ENCODE measurements at regions not wholly inside any gene's neighbourhood (a gene's known extent, or its start where the extent isn't known, plus 50 kb on each side); places are given as distances from the start of the nearest gene placed in this dataset.

GRCh38 chr16:23005951-23006350 lies 143.3 kb downstream of the USP31 start:
- Histone ChIP-seq H3K27ac (ENCODE audit: control insufficient read depth, insufficient read depth, low read length) (no peak overlapping the region), H3K79me2 (ENCODE audit: control insufficient read depth, insufficient read depth, low read length) (no peaks in the 10 kb centered on the region), H3K9ac (ENCODE audit: control insufficient read depth, extremely low read depth, insufficient read depth, low read length) (no peak overlapping the region), H3K36me3 (ENCODE audit: control insufficient read depth in 2 of 2, extremely low read depth in 1 of 2, insufficient read depth in 2 of 2, low read length in 2 of 2) (no peaks in the 10 kb centered on the region), H2AFZ (ENCODE audit: control insufficient read depth, low read length) (no peak overlapping the region), H3K4me3 (ENCODE audit: control insufficient read depth in 2 of 3, extremely low read depth in 1 of 3, insufficient read depth in 2 of 3, low read depth in 1 of 3, low read length in 3 of 3) (no peak overlapping the region), H3K9me3 (ENCODE audit: control insufficient read depth, low read depth, low read length) (no peaks in the 10 kb centered on the region), H3K27me3 (ENCODE audit: control insufficient read depth, extremely low read depth, insufficient read depth, low read length) (peaks cover 9% of the 10 kb centered on the region), H3K4me2 (ENCODE audit: control insufficient read depth, extremely low read depth, insufficient read depth, low read depth, low read length) (no peak overlapping the region), H3K9me1 (ENCODE audit: control insufficient read depth, extremely low read depth, insufficient read depth, low read length) (no peaks in the 10 kb centered on the region), H4K20me1 (ENCODE audit: control insufficient read depth, extremely low read depth, insufficient read depth, low read length) (no peaks in the 10 kb centered on the region), H3K4me1 (ENCODE audit: control insufficient read depth, extremely low read depth, insufficient read depth, low read length) (no peaks in the 10 kb centered on the region)
- dilution Hi-C loops (cut with MboI; ENCODE audit: extremely low pct_ligation_motif_present, low sequenced_read_pairs), result no loop called here
- DNase-seq (ENCODE audit: low read depth, low spot score), result no peak
- TF ChIP-seq, protein P1, sequence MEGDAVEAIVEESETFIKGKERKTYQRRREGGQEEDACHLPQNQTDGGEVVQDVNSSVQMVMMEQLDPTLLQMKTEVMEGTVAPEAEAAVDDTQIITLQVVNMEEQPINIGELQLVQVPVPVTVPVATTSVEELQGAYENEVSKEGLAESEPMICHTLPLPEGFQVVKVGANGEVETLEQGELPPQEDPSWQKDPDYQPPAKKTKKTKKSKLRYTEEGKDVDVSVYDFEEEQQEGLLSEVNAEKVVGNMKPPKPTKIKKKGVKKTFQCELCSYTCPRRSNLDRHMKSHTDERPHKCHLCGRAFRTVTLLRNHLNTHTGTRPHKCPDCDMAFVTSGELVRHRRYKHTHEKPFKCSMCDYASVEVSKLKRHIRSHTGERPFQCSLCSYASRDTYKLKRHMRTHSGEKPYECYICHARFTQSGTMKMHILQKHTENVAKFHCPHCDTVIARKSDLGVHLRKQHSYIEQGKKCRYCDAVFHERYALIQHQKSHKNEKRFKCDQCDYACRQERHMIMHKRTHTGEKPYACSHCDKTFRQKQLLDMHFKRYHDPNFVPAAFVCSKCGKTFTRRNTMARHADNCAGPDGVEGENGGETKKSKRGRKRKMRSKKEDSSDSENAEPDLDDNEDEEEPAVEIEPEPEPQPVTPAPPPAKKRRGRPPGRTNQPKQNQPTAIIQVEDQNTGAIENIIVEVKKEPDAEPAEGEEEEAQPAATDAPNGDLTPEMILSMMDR (optimal IDR thresholded peaks at IDR 0.05 in 1 of 3, IDR thresholded peaks at IDR 0.05 in 1 of 3, conservative IDR thresholded peaks at IDR 0.05 in 1 of 3; ENCODE audit: extremely low read depth in 1 of 3, insufficient read depth in 2 of 3, low read length in 3 of 3), result no peak
- TF ChIP-seq EZH2 (IDR thresholded peaks at IDR 0.05; ENCODE audit: low read length), result no peak
- FAIRE-seq, result no peak

DNA sequence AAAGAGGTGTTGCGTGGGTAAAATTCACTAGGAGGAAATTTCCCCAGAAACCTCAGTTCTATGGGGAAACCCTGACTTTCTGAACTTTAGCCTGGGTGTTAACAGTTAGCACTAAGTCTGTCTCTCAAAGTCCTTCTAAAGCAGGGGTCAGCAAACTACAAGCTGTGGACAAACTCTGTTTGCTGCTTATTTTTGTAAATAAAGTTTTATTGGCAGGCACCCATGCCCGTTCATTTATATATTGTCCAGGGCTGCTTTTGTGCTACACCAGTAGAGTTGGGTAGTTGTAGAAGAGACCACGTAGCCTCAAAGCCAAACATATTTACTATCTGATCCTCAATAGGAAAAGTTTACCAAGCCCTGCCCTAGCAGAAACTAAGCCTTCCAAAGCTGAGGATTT lies 159.7 kb downstream of the USP31 start:
- Histone ChIP-seq H3K79me2 (ENCODE audit: control insufficient read depth, insufficient read depth, low read length) (no peaks in the 10 kb centered on the region), H3K9me1 (ENCODE audit: control insufficient read depth, extremely low read depth, insufficient read depth, low read length) (no peaks in the 10 kb centered on the region), H3K4me1 (ENCODE audit: control insufficient read depth, extremely low read depth, insufficient read depth, low read length) (no peaks in the 10 kb centered on the region), H3K4me2 (ENCODE audit: control insufficient read depth, extremely low read depth, insufficient read depth, low read depth, low read length) (no peak overlapping the region), H2AFZ (ENCODE audit: control insufficient read depth, low read length) (no peak overlapping the region), H3K9ac (ENCODE audit: control insufficient read depth, extremely low read depth, insufficient read depth, low read length) (no peak overlapping the region), H3K27ac (ENCODE audit: control insufficient read depth, insufficient read depth, low read length) (no peak overlapping the region), H3K4me3 (ENCODE audit: control insufficient read depth in 2 of 3, extremely low read depth in 1 of 3, insufficient read depth in 2 of 3, low read depth in 1 of 3, low read length in 3 of 3) (no peak overlapping the region), H3K36me3 (ENCODE audit: control insufficient read depth in 2 of 2, extremely low read depth in 1 of 2, insufficient read depth in 2 of 2, low read length in 2 of 2) (no peaks in the 10 kb centered on the region), H3K9me3 (ENCODE audit: control insufficient read depth, low read depth, low read length) (no peaks in the 10 kb centered on the region), H4K20me1 (ENCODE audit: control insufficient read depth, extremely low read depth, insufficient read depth, low read length) (no peaks in the 10 kb centered on the region), H3K27me3 (ENCODE audit: control insufficient read depth, extremely low read depth, insufficient read depth, low read length) (peaks cover 16% of the 10 kb centered on the region)
- dilution Hi-C loops (cut with MboI; ENCODE audit: extremely low pct_ligation_motif_present, low sequenced_read_pairs), result no loop called here
- no peak for TF ChIP-seq EZH2 (IDR thresholded peaks at IDR 0.05; ENCODE audit: low read length)
- TF ChIP-seq, protein P1 (optimal IDR thresholded peaks at IDR 0.05 in 1 of 3, IDR thresholded peaks at IDR 0.05 in 1 of 3, conservative IDR thresholded peaks at IDR 0.05 in 1 of 3; ENCODE audit: extremely low read depth in 1 of 3, insufficient read depth in 2 of 3, low read length in 3 of 3), result no peak
- DNase-seq (ENCODE audit: low read depth, low spot score) (no peak), FAIRE-seq (no peak)

Data from keratinocyte (primary cell).